ENCODE measurements at regions not wholly inside any gene's neighbourhood (a gene's known extent, or its start where the extent isn't known, plus 50 kb on each side); places are given as distances from the start of the nearest gene placed in this dataset.

GRCh38 chr10:76651154-76651553, 986.5 kb downstream of the KCNMA1 start:
- no peaks in the 10 kb centered on the region for H4K20me1 ChIP-seq (replicated peaks; ENCODE audit: control insufficient read depth, insufficient read depth, low read length)
- no peak overlapping the region for H3K4me3 ChIP-seq
- no TSS peak for BruUV-seq (replicated peaks)
- DNase-seq (ENCODE audit: extremely low read depth in 1 of 4, low spot score in 3 of 4): no peak
- H3K36me3 ChIP-seq (ENCODE audit: control insufficient read depth, insufficient read depth, low read length): no peaks in the 10 kb centered on the region
- intact Hi-C loops (cut with micrococcal nuclease): no loop called here
- H3K9me1 ChIP-seq (ENCODE audit: control insufficient read depth, insufficient read depth, low read length): no peaks in the 10 kb centered on the region
- no peak overlapping the region for H3K27ac ChIP-seq (ENCODE audit: extremely low read depth, low read depth, low read length)
- no peak for ATAC-seq
- ChIA-PET POLR2A (no interaction called here), CTCF (ENCODE audit: low intra/inter-chr PET ratio) (no interaction called here)
- no peaks in the 10 kb centered on the region for H3K27me3 ChIP-seq (ENCODE audit: control insufficient read depth in 2 of 2, insufficient read depth in 2 of 2, low read length in 2 of 2)
- TF ChIP-seq, protein P1, sequence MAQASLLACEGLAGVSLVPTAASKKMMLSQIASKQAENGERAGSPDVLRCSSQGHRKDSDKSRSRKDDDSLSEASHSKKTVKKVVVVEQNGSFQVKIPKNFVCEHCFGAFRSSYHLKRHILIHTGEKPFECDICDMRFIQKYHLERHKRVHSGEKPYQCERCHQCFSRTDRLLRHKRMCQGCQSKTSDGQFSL (CRISPR knock-in tag; IDR thresholded peaks at IDR 0.05): no peak
- TF ChIP-seq, protein P1 (tag; IDR thresholded peaks at IDR 0.05): no peak
- no peak for TF ChIP-seq SRSF9 (IDR thresholded peaks at IDR 0.05; ENCODE audit: borderline replicate concordance, low read depth, low read length)
- TF ChIP-seq ZNF445 (CRISPR knock-in tag; IDR thresholded peaks at IDR 0.05; ENCODE audit: low read depth): no peak
- TF ChIP-seq MCM7 (IDR thresholded peaks at IDR 0.05): no peak
- no peak for TF ChIP-seq TRIM28 (IDR thresholded peaks at IDR 0.05)
- no peak for TF ChIP-seq ZNF41 (CRISPR knock-in tag; conservative IDR thresholded peaks at IDR 0.05)
- TF ChIP-seq KDM5B (IDR thresholded peaks at IDR 0.05; ENCODE audit: insufficient replicate concordance, low read depth, low read length): no peak
- no peak for TF ChIP-seq NCOA1 (IDR thresholded peaks at IDR 0.05; ENCODE audit: low read depth)
- TF ChIP-seq CSDE1 (IDR thresholded peaks at IDR 0.05): no peak
- no peak for TF ChIP-seq KLF16 (IDR thresholded peaks at IDR 0.05)
- no peak for TF ChIP-seq SMARCA4 (IDR thresholded peaks at IDR 0.05)
- TF ChIP-seq STAG1 (CRISPR knock-in tag; IDR thresholded peaks at IDR 0.05; ENCODE audit: borderline replicate concordance): no peak
- no peak for TF ChIP-seq EZH2 (IDR thresholded peaks at IDR 0.05; ENCODE audit: borderline replicate concordance, low read depth, low read length)
- no peak for TF ChIP-seq TOE1 (IDR thresholded peaks at IDR 0.05; ENCODE audit: borderline replicate concordance)
- no peak for TF ChIP-seq TOE1 (CRISPR knock-in tag; IDR thresholded peaks at IDR 0.05; ENCODE audit: borderline replicate concordance, low read depth)
- no peak overlapping the region for H3K4me2 ChIP-seq (ENCODE audit: insufficient read depth, low read length)
- no peaks in the 10 kb centered on the region; the same call in 1 of the 2 replicates for H3K9me3 ChIP-seq (replicated peaks; ENCODE audit: control insufficient read depth, insufficient read depth, low read depth, low read length)
- in situ Hi-C loops (cut with MboI): no loop called here
- no peak for FAIRE-seq
- WGBS (ENCODE audit: insufficient coverage, low coverage, missing lambda C conversion rate): 1% methylated on average over 4 of the region's 4 CpGs
- no peak overlapping the region for H3K9ac ChIP-seq (ENCODE audit: insufficient read depth in 1 of 2, low read depth in 2 of 2, low read length in 2 of 2)
- H3K4me1 ChIP-seq (replicated peaks in 1 of 2; ENCODE audit: control insufficient read depth in 2 of 2, insufficient read depth in 2 of 2, low read length in 2 of 2): no peaks in the 10 kb centered on the region
- no peak overlapping the region for H2AFZ ChIP-seq (ENCODE audit: low read depth, low read length)
- no peaks in the 10 kb centered on the region for H3K79me2 ChIP-seq (ENCODE audit: control insufficient read depth, insufficient read depth, low read length)

Data from K562 (cell line).